ENCODE measurements at regions not wholly inside any gene's neighbourhood (a gene's known extent, or its start where the extent isn't known, plus 50 kb on each side); places are given as distances from the start of the nearest gene placed in this dataset.

DNA sequence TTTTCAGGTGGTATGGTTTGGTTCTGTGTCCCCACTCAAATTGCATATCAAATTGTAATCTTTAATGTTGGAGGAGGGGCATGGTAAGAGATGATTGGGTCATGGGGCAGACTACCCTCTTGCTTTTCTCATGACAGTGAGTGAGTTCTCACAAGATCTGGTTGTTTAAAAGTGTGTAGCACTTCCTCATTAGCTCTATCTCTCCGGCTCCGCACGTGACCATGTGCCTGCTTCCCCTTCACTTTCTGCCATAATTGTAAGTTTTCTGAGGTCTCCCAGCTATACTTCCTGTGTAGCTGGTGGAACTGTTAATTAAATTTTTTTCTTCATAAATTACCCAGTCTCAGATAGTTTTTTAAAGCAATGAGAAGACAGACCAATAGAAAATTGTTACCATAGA is 843.2 kb downstream of the AMY1C start:
- H3K27me3 ChIP-seq (ENCODE audit: low read depth), result no peaks in the 10 kb centered on the region
- no peak overlapping the region for H3K27ac ChIP-seq (replicated peaks)
- no peak for DNase-seq
- no peak overlapping the region for H3K4me3 ChIP-seq
- intact Hi-C loops (cut with micrococcal nuclease), result no loop called here
- TF ChIP-seq, protein P1, sequence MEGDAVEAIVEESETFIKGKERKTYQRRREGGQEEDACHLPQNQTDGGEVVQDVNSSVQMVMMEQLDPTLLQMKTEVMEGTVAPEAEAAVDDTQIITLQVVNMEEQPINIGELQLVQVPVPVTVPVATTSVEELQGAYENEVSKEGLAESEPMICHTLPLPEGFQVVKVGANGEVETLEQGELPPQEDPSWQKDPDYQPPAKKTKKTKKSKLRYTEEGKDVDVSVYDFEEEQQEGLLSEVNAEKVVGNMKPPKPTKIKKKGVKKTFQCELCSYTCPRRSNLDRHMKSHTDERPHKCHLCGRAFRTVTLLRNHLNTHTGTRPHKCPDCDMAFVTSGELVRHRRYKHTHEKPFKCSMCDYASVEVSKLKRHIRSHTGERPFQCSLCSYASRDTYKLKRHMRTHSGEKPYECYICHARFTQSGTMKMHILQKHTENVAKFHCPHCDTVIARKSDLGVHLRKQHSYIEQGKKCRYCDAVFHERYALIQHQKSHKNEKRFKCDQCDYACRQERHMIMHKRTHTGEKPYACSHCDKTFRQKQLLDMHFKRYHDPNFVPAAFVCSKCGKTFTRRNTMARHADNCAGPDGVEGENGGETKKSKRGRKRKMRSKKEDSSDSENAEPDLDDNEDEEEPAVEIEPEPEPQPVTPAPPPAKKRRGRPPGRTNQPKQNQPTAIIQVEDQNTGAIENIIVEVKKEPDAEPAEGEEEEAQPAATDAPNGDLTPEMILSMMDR (IDR thresholded peaks at IDR 0.05; ENCODE audit: borderline replicate concordance), result no peak
- H3K9me3 ChIP-seq (replicated peaks), result peaks cover 29% of the 10 kb centered on the region
- H3K4me1 ChIP-seq, result no peaks in the 10 kb centered on the region
- no peaks in the 10 kb centered on the region for H3K36me3 ChIP-seq

DNA sequence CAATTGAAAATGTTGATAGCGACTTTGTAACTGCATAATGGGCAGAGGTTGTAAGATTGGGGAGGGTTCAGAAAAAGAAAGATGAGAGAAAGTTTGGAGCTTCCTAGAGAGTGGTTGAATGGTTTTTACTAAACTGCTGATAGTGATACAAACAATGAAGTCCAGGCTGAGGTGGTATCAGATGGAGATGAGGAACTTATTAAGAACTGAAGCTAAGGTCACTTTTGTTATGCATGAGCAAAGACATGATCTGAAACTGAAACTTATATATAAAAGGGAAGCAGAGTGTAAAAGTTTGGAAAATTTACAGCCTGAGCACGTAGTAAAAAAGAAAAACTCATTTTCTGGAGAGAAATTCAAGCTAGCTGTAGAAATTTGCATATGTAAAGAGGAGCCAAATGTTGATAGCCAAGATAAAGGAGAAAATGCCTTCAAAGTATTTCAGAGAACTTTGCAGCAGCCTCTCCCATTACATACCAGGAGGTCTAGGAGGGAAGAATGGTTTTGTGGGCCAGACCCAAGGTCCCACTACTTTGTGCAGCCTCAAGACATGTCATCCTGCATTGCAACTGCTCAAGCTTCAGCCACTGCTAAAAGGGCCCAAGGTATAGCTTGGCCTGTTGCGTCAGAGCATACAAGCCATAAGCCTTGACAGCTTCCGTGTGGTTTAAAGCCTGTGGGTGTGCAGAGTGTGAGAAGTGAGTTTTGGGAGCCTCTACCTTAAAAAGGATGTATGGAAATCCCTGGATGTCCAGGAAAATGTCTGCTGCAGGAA is 843.9 kb downstream of the AMY1C start:
- no peak for DNase-seq
- intact Hi-C loops (cut with micrococcal nuclease), result no loop called here
- H3K4me3 ChIP-seq, result no peak overlapping the region
- no peak overlapping the region for H3K27ac ChIP-seq (replicated peaks)
- no peaks in the 10 kb centered on the region for H3K27me3 ChIP-seq (ENCODE audit: low read depth)
- H3K36me3 ChIP-seq, result no peaks in the 10 kb centered on the region
- TF ChIP-seq, protein P1 (IDR thresholded peaks at IDR 0.05; ENCODE audit: borderline replicate concordance), result no peak
- H3K4me1 ChIP-seq, result no peaks in the 10 kb centered on the region
- peaks cover 29% of the 10 kb centered on the region for H3K9me3 ChIP-seq (replicated peaks)

GRCh38 chr1:104617474-104617873 is 867.8 kb downstream of the AMY1C start:
- no peak for DNase-seq
- no peaks in the 10 kb centered on the region for H3K36me3 ChIP-seq
- H3K4me3 ChIP-seq, result no peak overlapping the region
- H3K27me3 ChIP-seq (ENCODE audit: low read depth), result no peaks in the 10 kb centered on the region
- no peak overlapping the region for H3K27ac ChIP-seq (replicated peaks)
- intact Hi-C loops (cut with micrococcal nuclease), result no loop called here
- TF ChIP-seq, protein P1 (IDR thresholded peaks at IDR 0.05; ENCODE audit: borderline replicate concordance), result no peak
- no peaks in the 10 kb centered on the region for H3K4me1 ChIP-seq
- H3K9me3 ChIP-seq (replicated peaks), result peaks cover 43% of the 10 kb centered on the region

DNA sequence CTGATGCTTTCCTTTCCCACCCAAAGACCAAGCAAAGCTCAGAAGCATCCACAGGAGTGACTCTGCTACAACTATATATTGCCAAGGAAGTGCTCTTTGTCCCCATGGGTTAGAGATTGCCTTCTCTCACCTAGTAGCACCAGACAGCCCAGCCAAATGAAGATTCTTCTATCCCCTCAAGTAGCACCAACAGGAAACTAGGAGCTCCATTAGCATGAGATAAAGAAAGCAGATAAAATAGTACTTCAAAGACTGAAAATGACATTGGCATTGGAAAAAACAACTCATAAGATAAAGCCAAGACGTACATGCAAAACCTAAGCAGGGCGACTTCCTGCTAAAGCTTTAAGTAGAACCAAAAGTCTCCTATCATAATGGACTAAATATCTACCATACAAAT is 871.5 kb downstream of the AMY1C start:
- no peaks in the 10 kb centered on the region for H3K4me1 ChIP-seq
- H3K27me3 ChIP-seq (ENCODE audit: low read depth), result no peaks in the 10 kb centered on the region
- H3K36me3 ChIP-seq, result no peaks in the 10 kb centered on the region
- no peak overlapping the region for H3K27ac ChIP-seq (replicated peaks)
- TF ChIP-seq, protein P1 (IDR thresholded peaks at IDR 0.05; ENCODE audit: borderline replicate concordance), result no peak
- no peak overlapping the region for H3K4me3 ChIP-seq
- DNase-seq, result no peak
- intact Hi-C loops (cut with micrococcal nuclease), result no loop called here
- peaks cover 22% of the 10 kb centered on the region for H3K9me3 ChIP-seq (replicated peaks)

DNA sequence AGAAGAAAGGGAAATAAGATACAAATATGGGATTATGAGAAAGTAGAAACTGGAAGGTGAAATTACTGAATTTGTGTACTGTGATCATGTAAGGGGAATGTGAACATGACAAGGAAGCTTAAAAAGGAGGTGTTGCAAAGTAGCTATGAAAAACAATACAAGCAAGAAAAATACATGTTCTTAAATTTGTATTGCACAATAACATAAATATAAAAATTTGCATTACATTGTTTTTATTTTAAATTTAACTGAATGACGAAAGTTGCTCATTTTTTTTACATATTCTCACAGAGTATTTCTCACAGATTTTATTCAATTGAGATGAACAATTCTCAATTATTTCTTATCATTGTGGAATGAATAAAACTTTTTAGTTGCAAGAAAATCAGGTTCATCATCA is 874.8 kb downstream of the AMY1C start:
- DNase-seq, result no peak
- intact Hi-C loops (cut with micrococcal nuclease), result no loop called here
- Histone ChIP-seq H3K4me3 (no peak overlapping the region), H3K27ac (replicated peaks) (no peak overlapping the region), H3K27me3 (ENCODE audit: low read depth) (no peaks in the 10 kb centered on the region), H3K9me3 (replicated peaks) (no peaks in the 10 kb centered on the region), H3K4me1 (no peaks in the 10 kb centered on the region), H3K36me3 (no peaks in the 10 kb centered on the region)
- TF ChIP-seq, protein P1 (IDR thresholded peaks at IDR 0.05; ENCODE audit: borderline replicate concordance), result no peak

Measured in left ventricle myocardium inferior (tissue), 1 donor.